Mesendoderm (in vitro differentiated cells): ENCODE measurements at regions not wholly inside any gene's neighbourhood (a gene's known extent, or its start where the extent isn't known, plus 50 kb on each side); places are given as distances from the start of the nearest gene placed in this dataset.

Experiments used
- DNase-seq: peaks from one replicate; pipeline ENCODE4 v3.0.0; 2013
- H2AK5ac ChIP-seq: 2 replicates; pipeline ENCODE4 v1.6.1; 2013; ENCODE audit warnings: low read length, inconsistent platforms
- H2BK120ac ChIP-seq: 2 replicates; pipeline ENCODE4 v1.6.1; 2013; ENCODE audit warnings: low read depth, mild to moderate bottlenecking, low read length, moderate library complexity, mixed read lengths
- H2BK15ac ChIP-seq: replicated peaks from 2 replicates; pipeline ENCODE4 v1.6.1; 2013; ENCODE audit warnings: low read depth, mild to moderate bottlenecking, moderate library complexity
- H2BK5ac ChIP-seq: 2 replicates; pipeline ENCODE4 v1.6.1; 2013; ENCODE audit warnings: low read length, inconsistent platforms
- H3K18ac ChIP-seq: 2 replicates; pipeline ENCODE4 v1.6.1; 2013; ENCODE audit warnings: mild to moderate bottlenecking, low read length, mixed read lengths
- H3K23ac ChIP-seq: one replicate; pipeline ENCODE4 v1.6.1; 2013; ENCODE audit warnings: low read length
- H3K27ac ChIP-seq: 2 replicates; pipeline ENCODE4 v1.5.1; 2013; ENCODE audit warnings: low read depth, mild to moderate bottlenecking, inconsistent platforms, low read length, moderate library complexity
- H3K27me3 ChIP-seq: 2 replicates; pipeline ENCODE4 v1.6.1; 2013; ENCODE audit warnings: low read length, control low read depth, mild to moderate bottlenecking, inconsistent platforms; ENCODE audit not compliant: insufficient read depth, poor library complexity
- H3K36me3 ChIP-seq: 2 replicates; pipeline ENCODE4 v1.6.1; 2013; ENCODE audit warnings: low read length, inconsistent platforms; ENCODE audit not compliant: control insufficient read depth, insufficient read depth
- H3K4ac ChIP-seq: one replicate; pipeline ENCODE4 v1.6.1; 2013; ENCODE audit warnings: low read depth, mild to moderate bottlenecking, low read length, moderate library complexity
- H3K4me1 ChIP-seq: 2 replicates; pipeline ENCODE4 v1.6.1; 2013; ENCODE audit warnings: low read depth, low read length, inconsistent platforms; ENCODE audit not compliant: control insufficient read depth
- H3K4me2 ChIP-seq: 2 replicates; pipeline ENCODE4 v1.6.1; 2013; ENCODE audit warnings: low read length
- H3K4me3 ChIP-seq: 2 replicates; pipeline ENCODE4 v1.5.1; 2013; ENCODE audit warnings: mild to moderate bottlenecking, low read length
- H3K56ac ChIP-seq: one replicate; pipeline ENCODE4 v1.6.1; 2013; ENCODE audit warnings: low read length
- H3K79me1 ChIP-seq: 2 replicates; pipeline ENCODE4 v1.6.1; 2013; ENCODE audit warnings: low read length, inconsistent platforms
- H3K79me2 ChIP-seq: 2 replicates; pipeline ENCODE4 v1.6.1; 2013; ENCODE audit warnings: mild to moderate bottlenecking, low read length; ENCODE audit not compliant: control insufficient read depth, insufficient read depth
- H3K9ac ChIP-seq: 2 replicates; pipeline ENCODE4 v1.6.1; 2013; ENCODE audit warnings: low read length, inconsistent platforms
- H4K5ac ChIP-seq: one replicate; pipeline ENCODE4 v1.6.1; 2013; ENCODE audit warnings: low read length
- H4K8ac ChIP-seq: one replicate; pipeline ENCODE4 v1.6.1; 2013; ENCODE audit warnings: low read depth, mild to moderate bottlenecking, control low read depth, low read length, moderate library complexity
- WGBS: extraction: QIAGEN DNeasy Blood & Tissue Kit; methylation state at CpG from one replicate; pipeline ENCODE4 v1.1.7; 2013; ENCODE audit warnings: low lambda C conversion rate, missing lambda C conversion rate; ENCODE audit not compliant: insufficient coverage; ENCODE audit errors: extremely low coverage; 5-methylcytosine and 5-hydroxymethylcytosine counted together

GRCh38 chr1:4422504-4423289 lies 231.7 kb upstream of the AJAP1 start:
- H3K79me1 ChIP-seq: no peaks in the 10 kb centered on the region
- no peak overlapping the region for H3K27ac ChIP-seq
- H4K5ac ChIP-seq: no peak overlapping the region
- H3K36me3 ChIP-seq: no peaks in the 10 kb centered on the region
- no peak overlapping the region for H3K4me3 ChIP-seq
- no CpG with 5 or more reads among the region's 18 CpGs for whole genome bisulfite sequencing
- no peak overlapping the region for H4K8ac ChIP-seq
- no peak overlapping the region for H2AK5ac ChIP-seq
- H3K27me3 ChIP-seq: no peaks in the 10 kb centered on the region
- no peaks in the 10 kb centered on the region for H3K79me2 ChIP-seq
- no peak overlapping the region for H2BK120ac ChIP-seq
- H3K23ac ChIP-seq: no peak overlapping the region
- H3K18ac ChIP-seq: no peak overlapping the region
- H3K9ac ChIP-seq: no peak overlapping the region
- H2BK5ac ChIP-seq: no peak overlapping the region
- H3K4ac ChIP-seq: no peak overlapping the region
- H3K4me2 ChIP-seq: no peak overlapping the region
- no peak overlapping the region for H2BK15ac ChIP-seq
- DNase-seq: peak; percentile 65
- no peak overlapping the region for H3K56ac ChIP-seq
- no peaks in the 10 kb centered on the region for H3K4me1 ChIP-seq

GRCh38 chr1:4424254-4424653 lies 230.2 kb upstream of the AJAP1 start:
- no peak overlapping the region for H3K4ac ChIP-seq
- H3K36me3 ChIP-seq: no peaks in the 10 kb centered on the region
- H2AK5ac ChIP-seq: no peak overlapping the region
- H2BK120ac ChIP-seq: no peak overlapping the region
- no peak overlapping the region for H3K27ac ChIP-seq
- no CpG with 5 or more reads among the region's 8 CpGs for WGBS
- DNase-seq: no peak
- H3K4me2 ChIP-seq: no peak overlapping the region
- no peak overlapping the region for H3K9ac ChIP-seq
- no peak overlapping the region for H3K18ac ChIP-seq
- no peak overlapping the region for H4K5ac ChIP-seq
- no peaks in the 10 kb centered on the region for H3K4me1 ChIP-seq
- H2BK5ac ChIP-seq: no peak overlapping the region
- no peaks in the 10 kb centered on the region for H3K79me2 ChIP-seq
- no peak overlapping the region for H3K4me3 ChIP-seq
- no peak overlapping the region for H3K23ac ChIP-seq
- no peak overlapping the region for H4K8ac ChIP-seq
- no peaks in the 10 kb centered on the region for H3K27me3 ChIP-seq
- no peak overlapping the region for H3K56ac ChIP-seq
- H2BK15ac ChIP-seq: no peak overlapping the region
- no peaks in the 10 kb centered on the region for H3K79me1 ChIP-seq

GRCh38 chr1:4424766-4425165 lies 229.6 kb upstream of the AJAP1 start:
- Histone ChIP-seq H3K18ac (no peak overlapping the region), H3K79me1 (no peaks in the 10 kb centered on the region), H3K27ac (no peak overlapping the region), H3K4me1 (no peaks in the 10 kb centered on the region), H3K36me3 (no peaks in the 10 kb centered on the region), H3K4me2 (no peak overlapping the region), H3K27me3 (no peaks in the 10 kb centered on the region), H4K5ac (no peak overlapping the region), H4K8ac (no peak overlapping the region), H3K9ac (no peak overlapping the region), H3K79me2 (no peaks in the 10 kb centered on the region), H2AK5ac (no peak overlapping the region), H2BK15ac (no peak overlapping the region), H3K4ac (no peak overlapping the region), H2BK5ac (no peak overlapping the region), H3K23ac (no peak overlapping the region), H3K56ac (no peak overlapping the region), H3K4me3 (no peak overlapping the region), H2BK120ac (no peak overlapping the region)
- WGBS: no CpG with 5 or more reads among the region's 10 CpGs
- DNase-seq: no peak

GRCh38 chr1:4425892-4426291 lies 228.5 kb upstream of the AJAP1 start:
- Histone ChIP-seq H4K8ac (no peak overlapping the region), H2BK15ac (no peak overlapping the region), H3K56ac (no peak overlapping the region), H3K4ac (no peak overlapping the region), H3K27ac (no peak overlapping the region), H3K23ac (no peak overlapping the region), H3K4me2 (no peak overlapping the region), H4K5ac (no peak overlapping the region), H2BK5ac (no peak overlapping the region), H3K79me2 (no peaks in the 10 kb centered on the region), H2BK120ac (no peak overlapping the region), H3K18ac (no peak overlapping the region), H3K36me3 (no peaks in the 10 kb centered on the region), H2AK5ac (no peak overlapping the region), H3K4me1 (no peaks in the 10 kb centered on the region), H3K4me3 (no peak overlapping the region), H3K9ac (no peak overlapping the region), H3K27me3 (no peaks in the 10 kb centered on the region), H3K79me1 (no peaks in the 10 kb centered on the region)
- WGBS: no CpG with 5 or more reads among the region's 11 CpGs
- peak; percentile 60 for DNase-seq

- Histone ChIP-seq H3K9ac (no peak overlapping the region), H3K27ac (no peak overlapping the region), H3K18ac (no peak overlapping the region), H3K27me3 (no peaks in the 10 kb centered on the region), H4K5ac (no peak overlapping the region), H2AK5ac (no peak overlapping the region), H3K23ac (no peak overlapping the region), H3K4me1 (no peaks in the 10 kb centered on the region), H3K79me2 (no peaks in the 10 kb centered on the region), H4K8ac (no peak overlapping the region), H3K56ac (no peak overlapping the region), H3K4ac (no peak overlapping the region), H3K36me3 (no peaks in the 10 kb centered on the region), H2BK120ac (no peak overlapping the region), H3K4me2 (no peak overlapping the region), H2BK15ac (no peak overlapping the region), H2BK5ac (no peak overlapping the region), H3K4me3 (no peak overlapping the region), H3K79me1 (no peaks in the 10 kb centered on the region)
- no peak for DNase-seq
Measured at GRCh38 chr1:4428711-4429110, 225.7 kb upstream of the AJAP1 start.
